Stomach (tissue), 8 donors: ENCODE measurements at regions not wholly inside any gene's neighbourhood (a gene's known extent, or its start where the extent isn't known, plus 50 kb on each side); places are given as distances from the start of the nearest gene placed in this dataset.

Experiments
- DNase-seq, 2 donors: peaks; one replicate each; pipeline versions ENCODE4 v3.0.0 to v3.0.0-alpha.2; 2013 to 2019
- H3K27ac ChIP-seq, 5 donors: fragments of 200-600 bp in 4 of 5; sonication (generic) in 4 of 5; one replicate each; pipeline ENCODE4 v1.5.1; 2013 to 2019; ENCODE audit warnings: mild to moderate bottlenecking in 1 of 5, moderate library complexity in 1 of 5
- H3K27me3 ChIP-seq, 3 donors: fragments of 200-600 bp; sonication (generic); one replicate each; pipeline ENCODE4 v1.5.1; 2017 to 2019; ENCODE audit warnings: mixed run types in 1 of 3
- H3K36me3 ChIP-seq, 4 donors: fragments of 200-600 bp; sonication (generic); 1 replicate in 3 of 4; 2 replicates in 1 of 4; pipeline ENCODE4 v1.5.1; 2016 to 2019
- H3K4me1 ChIP-seq, 4 donors: fragments of 200-600 bp; sonication (generic); one replicate each; pipeline ENCODE4 v1.5.1; 2016 to 2019
- H3K4me3 ChIP-seq, 4 donors: fragments of 200-600 bp; sonication (generic) in 3 of 4; one replicate each; pipeline ENCODE4 v1.5.1; 2016 to 2019; ENCODE audit warnings: mild to moderate bottlenecking in 1 of 4
- H3K9me3 ChIP-seq, 4 donors: fragments of 200-600 bp; sonication (generic); one replicate each; pipeline ENCODE4 v1.5.1; 2016 to 2019
- CTCF ChIP-seq, 7 experiments: fragments of 450-650 bp in 4 of 7; fragments of 200-600 bp in 3 of 7; sonication (generic) in 3 of 7; IDR thresholded peaks; one replicate each; pipeline ENCODE4 v1.5.1; 2016 to 2019; ENCODE audit warnings: antibody characterized with exemption in 7 of 7, control low read depth in 2 of 7, mild to moderate bottlenecking in 1 of 7
- EP300 ChIP-seq: sonication (generic); formaldehyde crosslinking; IDR thresholded peaks from one replicate; pipeline ENCODE4 v1.6.1; 2017; ENCODE audit warnings: antibody characterized with exemption
- POLR2A ChIP-seq, 4 donors: fragments of 450-650 bp; IDR thresholded peaks; one replicate each; pipeline ENCODE4 v1.6.1; 2016; ENCODE audit warnings: antibody characterized with exemption in 4 of 4, control low read depth in 2 of 4, mild to moderate bottlenecking in 1 of 4, moderate library complexity in 1 of 4
- POLR2AphosphoS5 ChIP-seq, 3 donors: sonication (generic); formaldehyde crosslinking; IDR thresholded peaks; one replicate each; pipeline ENCODE4 v1.6.1; 2016; ENCODE audit warnings: antibody characterized with exemption in 3 of 3
- WGBS, 5 donors: extraction: QIAGEN DNeasy Blood & Tissue Kit in 3 of 5; methylation state at CpG; one replicate each; pipeline versions ENCODE4 v1.1.5 to v1.1.7; 2013 to 2018; 5-methylcytosine and 5-hydroxymethylcytosine counted together
- intact Hi-C: fragments of 100-400 bp; cut with DNase I; formaldehyde crosslinking; loops from one replicate; pipeline ENCODE4 v1.15.1; 2023; ENCODE audit warnings: low total_unique reads
- donor health status: healthy with polysubstance abuse.
- donor health status: Bipolar disorder and iron deficiency.
- donor health status: healthy.

- DNase-seq, result no peak
- Histone ChIP-seq H3K4me3 (no peak overlapping the region), H3K36me3 (no peaks in the 10 kb centered on the region), H3K27me3 (no peaks in the 10 kb centered on the region), H3K27ac (no peak overlapping the region), H3K9me3 (no peaks in the 10 kb centered on the region), H3K4me1 (no peaks in the 10 kb centered on the region)
- intact Hi-C loops, result no loop called here
- TF ChIP-seq POLR2A (IDR thresholded peaks at IDR 0.05) (no peak), EP300 (no peak), CTCF (IDR thresholded peaks at IDR 0.05) (no peak), POLR2AphosphoS5 (IDR thresholded peaks at IDR 0.05) (no peak)
- 65 to 98% (median 98%) methylated on average over 3 of the region's 3 CpGs for WGBS, 5 donors
These were observed 54.2 kb upstream of the RMST start for GRCh38 chr12:97408363-97408762.

- WGBS, 5 donors, result 74 to 89% (median 84%) methylated on average over 3 of the region's 3 CpGs
- Histone ChIP-seq H3K4me3 (no peak overlapping the region), H3K27ac (no peak overlapping the region), H3K4me1 (no peaks in the 10 kb centered on the region), H3K9me3 (no peaks in the 10 kb centered on the region), H3K36me3 (no peaks in the 10 kb centered on the region), H3K27me3 (no peaks in the 10 kb centered on the region)
- no peak for DNase-seq
- TF ChIP-seq POLR2AphosphoS5 (IDR thresholded peaks at IDR 0.05) (no peak), EP300 (no peak), CTCF (IDR thresholded peaks at IDR 0.05) (no peak), POLR2A (IDR thresholded peaks at IDR 0.05) (no peak)
- intact Hi-C loops, result no loop called here
These were observed 51.3 kb upstream of the RMST start for GRCh38 chr12:97411341-97411740.
